HUES48 (cell line): ENCODE measurements at regions not wholly inside any gene's neighbourhood (a gene's known extent, or its start where the extent isn't known, plus 50 kb on each side); places are given as distances from the start of the nearest gene placed in this dataset.
A peak's percentile ranks its signal among the peaks of the same experiment; 100 is the strongest.
"Not testable (repeated sequence)": the region's sequence is repeated elsewhere in the genome, so short reads cannot be mapped to it uniquely, and the experiment has no call there.

ENCODE experiments used
- H3K27ac ChIP-seq: one replicate; pipeline ENCODE4 v1.7.0; 2013; ENCODE audit warnings: low read depth, low read length, inconsistent platforms
- H3K27me3 ChIP-seq: 2 replicates; pipeline ENCODE4 v1.6.1; 2013; ENCODE audit warnings: mild to moderate bottlenecking, low read length; ENCODE audit not compliant: control insufficient read depth, insufficient read depth
- H3K36me3 ChIP-seq: 2 replicates; pipeline ENCODE4 v1.6.1; 2013; ENCODE audit warnings: low read length; ENCODE audit not compliant: control insufficient read depth, insufficient read depth
- H3K4me1 ChIP-seq: 2 replicates; pipeline ENCODE4 v1.6.1; 2013; ENCODE audit warnings: mild to moderate bottlenecking, low read length; ENCODE audit not compliant: control insufficient read depth, insufficient read depth
- H3K4me3 ChIP-seq: 2 replicates; pipeline ENCODE4 v1.5.1; 2013; ENCODE audit warnings: mild to moderate bottlenecking, low read depth, low read length
- H3K9ac ChIP-seq: 2 replicates; pipeline ENCODE4 v1.6.1; 2013; ENCODE audit warnings: mild to moderate bottlenecking, low read depth, low read length, moderate library complexity
- H3K9me3 ChIP-seq: 2 replicates; pipeline ENCODE4 v1.6.1; 2013; ENCODE audit warnings: low read length; ENCODE audit not compliant: control insufficient read depth, insufficient read depth

DNA sequence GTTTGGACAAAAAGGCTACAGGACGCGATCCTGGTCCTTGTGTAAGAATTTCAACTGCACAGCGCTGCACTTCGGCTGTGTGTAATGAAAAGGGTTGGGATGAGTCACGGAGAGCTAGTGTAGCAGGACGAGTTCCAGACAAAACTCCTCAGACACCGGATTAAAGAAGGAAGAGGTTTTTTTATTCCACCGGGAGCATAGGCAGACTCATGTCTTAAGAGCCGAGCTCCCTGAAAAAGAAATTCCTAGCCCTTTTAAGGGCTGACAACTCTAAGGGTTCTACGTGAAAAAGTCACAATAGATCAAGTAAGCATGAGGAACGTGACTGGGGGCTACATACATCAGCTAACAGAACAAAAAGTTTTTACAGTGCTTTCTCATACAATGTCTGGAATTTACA lies 54.8 kb upstream of the FAM90A1 start:
- not testable (repeated sequence) for H3K27ac ChIP-seq, H3K4me1 ChIP-seq, H3K27me3 ChIP-seq, H3K36me3 ChIP-seq, H3K4me3 ChIP-seq, H3K9me3 ChIP-seq, H3K9ac ChIP-seq

DNA sequence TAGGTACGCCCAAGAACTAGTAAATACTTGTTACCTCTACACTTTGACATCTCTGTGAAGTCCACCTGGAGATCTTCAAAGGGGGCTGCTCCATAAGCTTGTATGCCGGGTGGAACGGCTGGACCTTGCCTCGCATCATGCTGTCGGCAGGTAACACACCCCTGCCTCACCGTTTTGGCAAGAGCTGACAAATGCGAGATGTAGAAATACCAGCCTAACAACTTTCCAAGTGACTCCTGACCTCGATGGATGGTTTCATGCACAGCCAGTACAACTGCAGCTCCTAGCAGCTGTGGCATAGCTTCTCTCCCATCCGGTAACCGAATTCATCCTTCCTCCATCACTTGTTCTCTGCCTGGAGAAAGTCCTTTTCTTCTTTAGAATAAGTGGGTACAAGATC lies 58.3 kb upstream of the FAM90A1 start:
- not testable (repeated sequence) for H3K27ac ChIP-seq, H3K4me1 ChIP-seq, H3K36me3 ChIP-seq, H3K9ac ChIP-seq, H3K4me3 ChIP-seq, H3K9me3 ChIP-seq, H3K27me3 ChIP-seq

DNA sequence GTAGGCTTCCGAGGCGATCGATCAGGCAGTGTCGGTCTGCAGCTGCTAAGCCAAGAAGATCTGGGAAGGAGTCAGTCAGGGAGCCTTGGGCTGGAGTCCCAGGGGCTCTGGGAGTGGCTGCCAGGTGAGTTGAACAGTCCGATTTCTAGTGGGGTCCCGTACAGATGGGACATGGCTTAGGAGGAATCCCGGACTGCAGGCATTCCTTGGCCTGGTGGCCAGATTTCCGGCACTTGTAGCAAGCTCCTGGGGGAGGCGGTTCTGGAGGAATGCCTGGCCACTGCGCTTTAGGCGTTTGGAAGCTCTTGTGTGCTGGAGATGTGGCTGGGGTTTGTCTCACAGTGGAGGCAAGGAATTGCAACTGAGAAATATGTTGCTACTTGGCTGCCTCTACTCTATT lies 64.3 kb upstream of the FAM90A1 start:
- not testable (repeated sequence) for H3K4me3 ChIP-seq, H3K27ac ChIP-seq, H3K9ac ChIP-seq, H3K9me3 ChIP-seq, H3K4me1 ChIP-seq, H3K36me3 ChIP-seq, H3K27me3 ChIP-seq

DNA sequence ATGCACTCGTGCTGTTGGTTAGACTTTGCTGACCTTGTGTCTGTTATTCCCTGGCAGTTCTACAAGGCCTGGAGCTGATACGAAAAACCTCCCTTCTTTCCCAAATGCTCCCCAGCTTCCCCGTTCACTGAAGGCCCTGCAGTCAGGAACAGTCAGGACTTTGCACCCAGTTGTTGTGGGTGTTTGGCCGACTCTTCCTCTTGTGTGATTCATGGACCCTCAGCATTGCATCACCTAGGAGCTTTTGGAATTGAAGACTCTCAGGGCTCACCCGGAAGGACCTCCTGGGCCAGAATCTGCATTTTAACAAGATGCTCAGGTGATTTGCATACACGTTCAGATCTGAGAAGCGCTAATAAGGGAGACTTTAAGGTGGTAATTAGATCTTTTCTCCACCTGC lies 67.2 kb upstream of the FAM90A1 start:
- not testable (repeated sequence) for H3K36me3 ChIP-seq, H3K27ac ChIP-seq, H3K4me3 ChIP-seq, H3K27me3 ChIP-seq, H3K9me3 ChIP-seq, H3K9ac ChIP-seq, H3K4me1 ChIP-seq

GRCh38 chr12:8308611-8309010 lies 81.2 kb upstream of the FAM90A1 start:
- H3K36me3 ChIP-seq, H3K9ac ChIP-seq, H3K4me1 ChIP-seq, H3K27me3 ChIP-seq, H3K9me3 ChIP-seq, H3K4me3 ChIP-seq, H3K27ac ChIP-seq: not testable (repeated sequence)

DNA sequence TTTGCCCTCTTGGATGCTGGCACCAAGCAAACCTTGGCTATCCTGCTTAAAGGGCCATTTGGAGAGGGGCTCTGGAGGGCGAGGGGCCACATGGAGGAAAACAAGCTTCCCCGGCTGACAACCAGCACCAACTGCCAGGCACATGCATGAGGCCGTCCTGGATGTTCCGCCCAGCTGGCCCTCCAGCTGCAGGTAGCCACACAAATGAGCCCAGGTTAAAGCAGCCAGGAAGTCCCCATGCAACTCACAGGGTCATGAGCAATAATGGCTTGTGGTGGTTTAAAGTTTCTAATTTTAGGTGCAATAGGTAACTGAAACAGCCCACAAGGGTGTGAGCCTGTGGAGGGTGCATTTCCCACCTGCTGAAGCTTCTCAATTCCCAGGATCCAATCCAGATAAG lies 88.6 kb upstream of the FAM90A1 start:
- not testable (repeated sequence) for H3K9me3 ChIP-seq, H3K9ac ChIP-seq, H3K27me3 ChIP-seq, H3K4me3 ChIP-seq, H3K36me3 ChIP-seq, H3K27ac ChIP-seq
- H3K4me1 ChIP-seq = peaks cover 14% of the 10 kb centered on the region

- peaks cover 15% of the 10 kb centered on the region for H3K4me1 ChIP-seq
- not testable (repeated sequence) for H3K9ac ChIP-seq, H3K27ac ChIP-seq, H3K36me3 ChIP-seq, H3K27me3 ChIP-seq, H3K4me3 ChIP-seq, H3K9me3 ChIP-seq
Measured at GRCh38 chr12:8317675-8318074, 90.3 kb upstream of the FAM90A1 start.

DNA sequence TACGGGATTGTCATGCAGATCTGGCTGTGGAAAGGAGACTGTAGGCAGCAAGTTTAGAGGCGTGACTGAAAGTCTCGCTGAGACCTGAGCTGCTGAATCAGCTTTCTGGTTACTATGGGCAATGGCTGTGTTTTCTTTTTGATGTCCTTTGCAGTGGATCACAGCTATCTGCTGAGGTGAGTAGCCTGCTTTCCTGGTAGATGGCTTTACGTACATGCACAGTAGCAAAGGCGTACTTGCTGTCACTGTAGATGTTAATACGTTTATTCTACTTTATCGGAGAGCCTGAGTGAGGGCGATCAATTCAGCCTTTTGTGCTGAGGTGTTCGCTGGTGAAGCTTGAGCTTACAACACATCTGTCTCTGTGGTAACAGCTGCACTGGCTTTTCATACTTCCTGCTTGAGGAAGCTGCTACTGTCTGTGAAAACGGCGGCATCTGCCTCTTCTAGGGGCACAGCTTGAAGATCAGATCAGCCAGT lies 92.9 kb upstream of the FAM90A1 start:
- not testable (repeated sequence) for H3K4me3 ChIP-seq

GRCh38 chr12:8320791-8321370 lies 93.5 kb upstream of the FAM90A1 start:
- Histone ChIP-seq H3K4me1 (peaks cover 15% of the 10 kb centered on the region), H3K27ac (peak overlapping the region; percentile 51)
- not testable (repeated sequence) for H3K36me3 ChIP-seq, H3K9me3 ChIP-seq, H3K27me3 ChIP-seq, H3K9ac ChIP-seq, H3K4me3 ChIP-seq

More for the DNA sequence above, 92.9 kb upstream of the FAM90A1 start:
- H3K9ac ChIP-seq = 0 out of 2 replicates have a peak overlapping the region, but pooled peaks have one; percentile 30
- not testable (repeated sequence) for H3K27me3 ChIP-seq, H3K36me3 ChIP-seq, H3K9me3 ChIP-seq
- H3K4me1 ChIP-seq = peaks cover 15% of the 10 kb centered on the region
- peak overlapping the region; percentile 71 for H3K27ac ChIP-seq

DNA sequence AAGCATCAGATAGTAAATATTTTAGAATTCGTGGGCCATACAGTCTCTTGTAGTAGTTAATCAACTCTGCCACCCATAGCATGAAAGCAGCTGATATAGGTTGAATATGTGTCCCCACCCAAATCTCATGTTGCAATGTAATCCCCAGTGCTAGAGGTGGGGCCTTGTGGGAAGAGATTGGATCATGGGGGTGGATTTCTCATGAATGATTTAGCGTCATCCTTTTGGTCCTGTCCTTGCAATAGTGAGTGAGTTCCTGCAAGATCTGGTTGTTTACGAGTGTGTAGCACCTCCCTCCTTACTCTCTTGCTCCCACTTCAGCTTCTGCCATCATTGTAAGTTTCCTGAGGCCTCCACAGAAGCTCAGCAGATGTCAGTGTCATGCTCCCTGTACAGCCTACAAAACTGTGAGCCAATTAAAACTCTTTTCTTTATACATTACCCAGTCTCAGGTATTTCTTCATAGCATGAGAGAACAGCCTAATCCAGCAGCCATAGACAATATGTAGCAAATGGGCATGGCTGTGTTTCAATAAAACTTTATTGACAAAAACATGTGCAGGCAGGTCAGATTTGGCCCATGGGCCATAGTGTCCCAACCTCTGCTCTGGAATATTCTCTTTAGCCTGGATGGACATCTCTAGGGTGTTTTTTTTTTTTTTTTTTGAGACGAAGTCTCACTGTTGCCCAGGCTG lies 97.9 kb upstream of the FAM90A1 start:
- not testable (repeated sequence) for H3K27me3 ChIP-seq, H3K9me3 ChIP-seq, H3K4me1 ChIP-seq, H3K27ac ChIP-seq, H3K36me3 ChIP-seq, H3K4me3 ChIP-seq, H3K9ac ChIP-seq

- not testable (repeated sequence) for H3K27me3 ChIP-seq, H3K27ac ChIP-seq, H3K4me3 ChIP-seq, H3K9me3 ChIP-seq, H3K4me1 ChIP-seq, H3K9ac ChIP-seq, H3K36me3 ChIP-seq
Measured at GRCh38 chr12:8328835-8329234, 101.4 kb upstream of the FAM90A1 start.
